HG03103 (cell line): ENCODE measurements at regions not wholly inside any gene's neighbourhood (a gene's known extent, or its start where the extent isn't known, plus 50 kb on each side); places are given as distances from the start of the nearest gene placed in this dataset.
"Not testable (repeated sequence)": the region's sequence is repeated elsewhere in the genome, so short reads cannot be mapped to it uniquely, and the experiment has no call there.

Source experiments
- ATAC-seq: cut with Tn5 transposase; IDR thresholded peaks from one replicate; pipeline ENCODE4 v1.9.1; 2021; ENCODE audit warnings: low read depth; ENCODE audit not compliant: unreplicated experiment

DNA sequence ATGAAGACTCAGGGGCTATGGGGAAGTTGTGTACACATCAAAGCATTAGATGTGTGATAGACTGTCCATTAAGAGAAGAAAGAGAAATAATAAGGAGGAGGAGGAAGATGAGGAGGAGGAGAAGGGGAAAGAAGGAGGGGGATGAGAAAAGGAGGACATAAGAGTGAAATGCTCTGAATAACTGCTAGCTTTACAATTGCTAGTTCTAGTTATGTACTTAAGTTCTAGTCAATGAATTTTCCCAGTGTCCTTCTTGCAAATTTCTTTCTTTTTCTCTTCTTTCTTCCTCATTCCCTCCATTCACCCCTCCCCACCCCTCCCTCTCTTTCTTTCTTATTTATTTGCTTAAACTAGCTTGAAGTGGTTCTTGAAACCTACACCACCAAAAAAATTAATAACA is 534.9 kb upstream of the GRAMD2B start:
- no peak for ATAC-seq

DNA sequence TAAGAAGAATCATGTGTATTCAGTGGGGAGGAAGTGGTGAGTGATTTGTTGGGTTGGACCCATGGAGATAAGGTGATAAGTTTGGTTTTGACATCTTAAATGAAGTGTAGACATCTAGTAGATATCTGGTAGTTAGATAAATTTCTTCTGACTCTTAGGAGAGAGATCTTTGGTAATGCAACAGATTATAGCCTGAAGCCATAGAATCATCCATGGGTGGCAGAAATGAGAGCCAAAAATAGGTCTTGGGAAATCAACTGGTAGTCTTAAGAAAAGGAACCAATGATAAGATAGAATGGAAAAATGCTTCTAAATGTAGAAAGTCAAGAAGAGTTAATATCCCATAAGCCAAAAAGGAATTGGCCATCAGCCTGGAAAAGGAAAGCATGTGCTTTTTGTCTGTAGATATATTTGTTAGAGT is 532.7 kb upstream of the GRAMD2B start:
- ATAC-seq = no peak

DNA sequence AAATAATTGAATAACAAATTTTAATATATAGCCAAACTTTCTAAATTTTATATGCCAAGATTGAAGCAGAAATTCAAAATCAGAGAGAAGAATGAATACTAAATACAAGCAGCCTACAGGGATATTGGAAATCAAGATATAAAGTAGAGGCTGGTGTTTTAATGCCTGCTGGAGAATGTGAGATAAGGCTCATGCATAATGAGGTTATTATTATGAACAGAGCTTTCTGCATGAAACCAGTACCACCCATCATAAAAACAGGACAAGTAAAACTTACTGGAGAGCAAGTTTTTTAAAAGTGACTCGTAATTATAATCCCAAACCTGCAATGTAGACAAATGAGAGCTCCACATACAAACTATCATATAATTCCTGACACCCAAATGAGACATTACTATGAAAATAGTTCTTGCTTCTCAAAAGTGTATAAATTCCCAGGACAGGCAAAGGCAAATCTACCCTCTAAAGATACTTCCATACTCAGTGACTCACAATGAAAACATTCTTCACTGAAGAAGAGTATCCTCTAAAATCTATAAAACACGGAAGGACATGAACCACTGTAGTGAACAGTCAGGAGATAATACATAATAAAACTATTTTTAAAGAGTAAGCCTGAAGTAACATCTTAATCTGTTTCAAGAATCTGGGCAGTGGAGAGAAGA is 532.0 kb upstream of the GRAMD2B start:
- no peak for ATAC-seq

DNA sequence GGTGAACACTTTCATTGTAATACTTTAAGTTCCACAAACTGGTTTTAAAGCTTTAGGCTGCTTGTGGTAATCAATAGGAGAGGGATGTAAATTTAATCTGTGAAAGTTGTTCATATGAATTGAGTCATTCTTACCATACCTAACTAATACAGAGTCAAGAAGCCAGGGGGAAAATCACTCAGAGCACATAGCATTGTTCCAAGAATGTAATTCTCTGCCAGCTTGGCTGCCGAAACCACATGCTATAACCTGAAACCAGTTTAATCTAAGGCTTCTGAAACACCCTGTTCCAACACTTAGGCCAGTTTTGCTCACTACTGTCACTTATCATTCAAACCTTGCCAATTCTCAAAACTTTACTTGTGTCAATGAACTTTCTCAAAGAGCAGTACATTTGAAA is 528.8 kb upstream of the GRAMD2B start:
- ATAC-seq = no peak

DNA sequence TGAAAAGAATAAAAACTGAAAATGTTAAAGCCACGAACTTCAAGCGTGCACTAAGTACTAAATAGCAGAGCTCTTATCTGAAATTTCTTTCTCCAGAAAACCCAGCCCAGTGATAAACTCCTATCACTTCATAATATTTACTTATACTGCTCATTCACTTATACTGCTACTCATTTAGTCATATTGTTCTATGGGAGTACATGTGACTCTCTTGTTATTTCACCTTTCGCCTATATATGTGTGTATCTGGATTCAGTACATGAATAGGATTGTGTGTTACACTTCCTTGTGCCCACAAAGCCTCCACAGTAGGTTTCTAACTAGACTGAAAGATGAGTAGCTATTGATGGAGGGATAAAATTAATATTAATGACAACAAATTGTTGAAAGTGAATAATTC is 526.8 kb upstream of the GRAMD2B start:
- no peak for ATAC-seq

DNA sequence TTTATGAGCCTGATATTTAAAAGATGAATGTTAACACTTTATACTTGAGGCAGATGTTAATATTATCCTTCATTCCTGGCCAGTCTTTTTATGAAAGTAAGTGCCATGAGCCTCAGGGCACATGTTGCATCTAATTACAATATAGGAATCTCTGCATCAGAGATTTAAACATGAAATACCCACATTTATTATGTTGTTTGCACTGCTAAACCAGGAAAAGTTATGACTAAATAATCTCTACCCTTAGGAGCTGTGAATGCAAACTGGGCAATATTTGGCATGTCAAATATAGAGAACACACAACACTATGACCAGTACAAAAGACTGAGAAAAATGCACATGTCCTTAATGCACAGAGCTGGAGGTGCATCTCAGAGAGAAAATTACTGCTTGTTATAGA is 526.1 kb upstream of the GRAMD2B start:
- no peak for ATAC-seq

DNA sequence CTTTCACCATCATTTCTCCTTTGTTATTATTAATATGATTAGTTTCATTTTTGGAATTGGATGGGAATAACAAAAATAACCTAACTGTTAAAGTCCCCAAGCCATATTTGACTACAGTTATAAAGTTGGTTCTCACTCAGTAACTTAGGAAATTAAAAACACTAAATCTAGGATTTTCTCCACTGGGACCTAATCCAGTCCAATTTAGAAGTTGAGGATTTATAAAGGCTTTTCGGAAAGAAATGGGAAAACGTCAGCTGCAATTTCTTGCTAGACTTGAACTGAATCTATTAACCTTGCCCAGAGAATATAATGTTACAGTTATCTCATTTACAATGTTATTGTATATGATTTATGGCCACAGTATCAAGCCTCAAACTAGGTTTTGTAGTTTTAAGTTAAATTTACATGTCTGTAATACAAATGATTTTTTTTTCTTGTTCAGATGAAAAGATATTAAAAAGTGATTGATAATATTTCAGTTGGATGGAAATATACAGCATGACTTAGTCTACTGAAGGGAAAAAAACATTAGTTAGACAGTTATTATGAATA is 524.3 kb upstream of the GRAMD2B start:
- ATAC-seq = no peak

DNA sequence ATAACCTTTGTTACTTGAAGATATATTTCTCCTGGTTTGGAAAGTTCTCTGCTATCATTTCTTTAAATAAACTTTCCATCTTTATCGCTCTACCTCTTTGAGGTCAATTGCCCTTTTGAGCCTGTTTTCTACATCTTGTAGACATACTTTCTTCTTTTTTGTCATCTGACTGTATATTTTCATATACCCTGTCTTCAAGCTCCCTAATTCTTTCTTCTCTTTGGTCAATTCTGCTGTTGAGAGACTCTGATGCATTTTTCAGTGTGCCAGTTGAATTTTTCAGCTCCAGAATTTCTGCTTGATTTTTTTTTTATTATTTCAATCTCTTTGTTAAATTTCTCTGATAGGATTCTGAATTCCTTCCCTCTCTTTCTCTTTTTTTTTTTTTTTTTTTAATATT is 511.2 kb upstream of the GRAMD2B start:
- no peak for ATAC-seq

DNA sequence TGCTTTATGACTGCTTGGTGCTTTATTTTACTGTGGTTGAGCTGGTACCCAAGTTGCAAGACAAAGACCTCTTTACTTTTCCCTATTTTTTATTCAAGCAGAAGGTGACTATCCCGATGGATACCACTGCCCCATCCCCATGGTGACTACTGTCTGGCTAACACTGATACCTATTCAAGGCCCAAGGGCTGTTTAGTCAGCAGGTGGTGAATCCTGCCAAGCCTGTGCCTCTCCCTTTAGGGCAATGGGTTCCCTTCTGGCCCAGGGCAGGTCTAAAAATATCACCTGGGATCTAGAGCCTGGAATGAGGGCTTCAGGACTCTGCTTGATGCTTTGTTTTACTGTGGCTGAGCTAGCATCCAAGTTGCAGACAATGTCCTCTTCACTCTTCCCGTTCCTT is 510.0 kb upstream of the GRAMD2B start:
- ATAC-seq = no peak

DNA sequence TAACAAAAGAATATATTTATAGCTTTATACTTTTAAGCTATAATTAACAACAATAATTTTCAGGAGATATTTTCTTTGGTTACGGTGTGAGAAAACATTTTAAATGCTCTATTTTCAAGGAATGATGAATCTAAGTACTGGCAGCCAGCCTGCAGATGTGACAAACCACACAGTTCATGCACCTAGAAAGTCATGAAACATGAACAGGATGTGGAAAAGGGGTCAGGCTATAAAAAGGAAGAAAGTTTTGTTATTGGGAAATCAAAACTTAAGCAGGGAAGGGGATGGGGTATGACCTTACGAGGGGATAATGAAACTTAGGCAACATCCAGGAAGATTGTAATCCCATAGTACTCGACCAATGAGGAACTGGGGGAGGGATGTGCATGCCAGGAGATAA is 508.7 kb upstream of the GRAMD2B start:
- no peak for ATAC-seq

DNA sequence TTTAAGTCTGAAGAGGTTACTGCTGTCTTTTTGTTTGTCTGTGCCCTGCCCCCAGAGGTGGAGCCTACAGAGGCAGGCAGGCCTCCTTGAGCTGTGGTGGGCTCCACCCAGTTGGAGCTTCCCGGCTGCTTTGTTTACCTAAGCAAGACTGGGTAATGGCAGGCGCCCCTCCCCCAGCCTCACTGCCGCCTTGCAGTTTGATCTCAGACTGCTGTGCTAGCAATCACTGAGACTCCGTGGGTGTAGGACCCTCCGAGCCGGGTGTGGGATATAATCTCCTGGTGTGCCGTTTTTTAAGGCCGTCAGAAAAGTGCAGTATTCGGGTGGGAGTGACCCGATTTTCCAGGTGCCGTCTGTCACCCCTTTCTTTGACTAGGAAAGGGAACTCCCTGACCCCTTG is 499.3 kb upstream of the GRAMD2B start:
- ATAC-seq = not testable (repeated sequence)

DNA sequence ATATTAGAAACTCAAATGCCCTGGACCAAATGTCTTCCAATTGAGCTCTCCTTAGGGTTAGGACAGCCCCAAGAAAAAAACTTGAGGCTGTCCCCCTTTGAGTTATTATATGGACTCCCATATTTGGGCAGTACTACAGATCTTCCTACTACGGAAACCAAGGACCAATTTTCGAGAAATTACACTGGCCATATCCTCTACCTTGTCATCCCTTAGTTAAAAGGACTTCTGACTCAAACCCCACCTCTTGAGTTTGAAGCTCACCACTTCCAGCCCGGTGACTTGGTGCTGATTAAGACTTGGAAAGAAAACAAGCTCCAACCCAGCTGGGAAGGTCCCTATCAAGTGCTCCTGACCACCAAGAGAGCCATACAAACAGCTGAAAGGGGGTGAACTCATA is 497.0 kb upstream of the GRAMD2B start:
- ATAC-seq = no peak

DNA sequence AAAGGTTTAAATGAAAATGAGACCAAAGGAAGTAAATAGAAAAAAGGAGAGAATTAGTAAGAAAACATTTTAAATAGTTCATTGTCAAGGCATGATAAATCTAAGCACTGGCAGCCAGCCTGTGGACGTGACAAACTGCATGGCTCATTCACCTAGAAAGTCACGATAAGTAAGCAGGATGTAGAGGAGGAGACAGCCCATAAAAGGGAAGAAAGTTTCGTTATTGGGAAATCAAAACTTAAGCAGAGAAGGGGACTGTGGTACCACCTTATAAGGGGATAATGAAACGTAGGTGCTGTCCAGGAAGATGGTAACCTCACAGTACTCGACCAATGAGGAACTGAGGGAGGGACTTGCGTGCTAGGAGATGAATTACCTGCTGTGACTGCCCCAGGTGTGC is 494.5 kb upstream of the GRAMD2B start:
- no peak for ATAC-seq

DNA sequence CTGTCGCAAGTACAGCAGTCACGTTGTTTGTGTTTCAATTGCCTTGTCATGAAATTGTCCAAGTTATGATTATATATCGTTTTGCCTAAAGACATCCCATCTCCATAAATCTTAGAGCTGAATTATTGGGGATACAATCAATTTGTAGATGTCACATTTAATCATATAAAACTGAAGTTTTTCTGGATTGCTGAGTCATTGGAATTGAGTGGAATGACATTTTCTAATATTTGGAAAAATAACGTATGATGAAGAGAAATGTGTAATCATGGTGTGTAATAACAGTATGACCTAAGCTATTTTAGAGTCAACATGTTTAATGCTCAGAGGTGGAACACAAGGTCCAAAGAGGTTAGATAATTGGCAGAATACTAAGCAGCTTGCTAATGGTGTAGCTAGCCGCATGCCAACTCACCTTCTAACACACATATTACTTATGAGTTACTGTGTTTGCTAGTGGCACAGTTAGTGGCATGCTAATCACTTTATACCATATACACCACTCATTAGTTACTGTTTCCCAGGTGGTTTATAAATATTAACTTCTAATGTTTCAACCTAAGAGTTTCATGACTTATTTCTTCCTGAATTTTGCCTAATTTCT is 473.1 kb upstream of the GRAMD2B start:
- no peak for ATAC-seq

DNA sequence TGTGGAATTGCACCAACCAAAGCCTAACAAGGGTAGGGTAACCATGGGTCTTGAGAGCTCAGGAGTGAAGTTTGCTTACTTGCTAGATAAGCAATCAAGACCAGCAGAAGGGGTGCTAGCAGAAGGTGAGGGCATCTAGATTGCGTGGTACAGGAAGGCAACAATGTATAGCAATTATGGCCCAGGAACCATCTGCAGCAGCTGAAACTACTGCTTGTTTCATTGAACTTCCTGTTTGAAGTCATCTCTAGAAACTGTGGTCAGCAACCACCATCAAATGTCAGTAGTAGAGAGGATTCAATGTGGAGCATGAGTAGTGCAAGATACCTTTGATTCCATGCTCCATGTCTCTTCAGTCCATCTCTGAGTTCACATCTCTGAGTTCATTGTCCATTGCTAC is 462.1 kb upstream of the GRAMD2B start:
- ATAC-seq = peak; percentile 99

DNA sequence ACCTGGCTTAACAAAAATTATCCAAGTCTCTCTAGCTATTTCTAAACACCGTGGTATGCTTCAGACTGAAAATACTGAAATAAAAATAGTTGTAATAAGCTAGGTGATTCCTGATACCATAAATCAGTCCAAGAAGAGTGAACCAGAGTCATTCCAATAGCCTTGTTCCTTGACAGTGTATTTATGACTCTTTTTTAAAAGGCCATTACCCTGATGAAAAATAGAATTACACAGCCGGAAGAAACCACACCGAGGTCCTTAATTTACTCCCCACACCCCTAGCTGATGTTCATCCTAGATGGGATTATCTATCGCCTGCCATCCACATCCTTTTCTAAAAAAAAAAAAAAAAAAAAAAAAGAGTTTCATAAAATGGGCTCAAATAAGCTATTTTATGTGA is 457.6 kb upstream of the GRAMD2B start:
- ATAC-seq = no peak

DNA sequence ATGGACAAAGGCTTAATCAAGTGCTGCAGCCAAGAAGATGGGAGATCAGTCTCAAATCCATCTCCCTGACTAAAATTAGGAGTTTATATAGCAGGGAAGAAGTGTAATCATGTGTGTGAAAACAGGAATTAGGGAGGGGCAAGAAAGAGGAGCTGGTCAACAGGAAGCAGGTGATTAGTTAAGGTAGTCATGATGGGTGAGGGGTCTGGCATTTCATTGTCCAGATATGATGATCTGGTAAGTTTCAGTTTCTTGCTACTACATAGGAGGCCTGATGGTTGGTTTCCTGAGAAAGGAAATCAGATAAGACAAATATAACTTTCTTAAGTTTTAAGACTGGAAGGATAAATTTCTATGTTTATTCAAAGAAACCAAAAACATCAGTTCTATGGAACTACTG is 455.6 kb upstream of the GRAMD2B start:
- no peak for ATAC-seq

DNA sequence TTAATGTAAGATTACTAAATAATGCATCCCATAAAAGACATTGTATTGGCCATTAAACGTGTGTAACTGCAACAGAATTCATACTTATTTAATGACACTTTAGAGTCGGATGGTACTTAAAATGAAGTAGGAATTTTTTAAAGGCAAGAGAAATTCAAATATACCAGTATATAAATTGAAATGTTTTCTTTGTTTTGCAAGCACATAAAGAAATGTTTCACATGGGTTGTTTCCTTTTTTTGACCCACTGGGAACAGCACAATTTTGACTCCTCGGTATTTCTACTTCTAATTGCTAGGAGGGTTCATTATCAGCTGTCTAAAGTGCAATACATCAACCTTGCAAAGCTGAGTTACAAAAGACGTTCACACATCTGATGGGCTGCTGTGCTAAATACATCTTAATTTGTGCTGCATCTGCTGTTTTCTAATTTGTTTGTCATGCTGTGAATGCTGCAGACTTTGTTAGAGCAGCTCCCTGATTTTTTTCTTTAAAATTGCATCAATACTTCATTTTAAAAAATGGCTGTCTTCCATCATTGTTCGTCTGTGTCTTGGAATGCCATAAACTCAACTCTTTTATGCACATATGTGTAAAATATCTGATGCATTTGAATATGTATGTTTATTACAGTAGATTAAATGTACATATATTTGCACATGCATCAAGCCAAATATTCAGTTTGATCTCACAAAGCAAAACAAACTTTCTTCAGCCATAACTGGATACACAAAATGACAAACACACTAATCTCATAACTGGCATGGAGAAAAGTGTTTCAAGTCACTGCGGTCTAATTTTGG is 454.0 kb upstream of the GRAMD2B start:
- ATAC-seq = no peak

DNA sequence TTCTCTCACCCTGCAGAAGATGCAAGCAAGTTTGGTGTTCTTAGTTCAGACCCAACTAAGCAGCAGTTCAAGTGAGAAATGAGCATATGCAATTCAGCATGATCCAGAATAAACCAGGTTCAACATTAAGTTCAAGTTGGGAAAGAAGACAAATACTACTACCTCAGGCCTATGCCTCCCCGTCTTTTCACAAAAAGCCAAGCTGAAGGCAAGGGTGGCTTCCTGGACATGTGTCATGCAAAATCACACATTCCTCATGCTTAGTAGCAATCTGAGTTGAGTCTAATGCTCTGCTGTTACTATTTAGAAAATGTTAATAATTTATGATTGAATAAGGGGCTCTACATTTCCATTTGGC is 453.4 kb upstream of the GRAMD2B start:
- no peak for ATAC-seq

DNA sequence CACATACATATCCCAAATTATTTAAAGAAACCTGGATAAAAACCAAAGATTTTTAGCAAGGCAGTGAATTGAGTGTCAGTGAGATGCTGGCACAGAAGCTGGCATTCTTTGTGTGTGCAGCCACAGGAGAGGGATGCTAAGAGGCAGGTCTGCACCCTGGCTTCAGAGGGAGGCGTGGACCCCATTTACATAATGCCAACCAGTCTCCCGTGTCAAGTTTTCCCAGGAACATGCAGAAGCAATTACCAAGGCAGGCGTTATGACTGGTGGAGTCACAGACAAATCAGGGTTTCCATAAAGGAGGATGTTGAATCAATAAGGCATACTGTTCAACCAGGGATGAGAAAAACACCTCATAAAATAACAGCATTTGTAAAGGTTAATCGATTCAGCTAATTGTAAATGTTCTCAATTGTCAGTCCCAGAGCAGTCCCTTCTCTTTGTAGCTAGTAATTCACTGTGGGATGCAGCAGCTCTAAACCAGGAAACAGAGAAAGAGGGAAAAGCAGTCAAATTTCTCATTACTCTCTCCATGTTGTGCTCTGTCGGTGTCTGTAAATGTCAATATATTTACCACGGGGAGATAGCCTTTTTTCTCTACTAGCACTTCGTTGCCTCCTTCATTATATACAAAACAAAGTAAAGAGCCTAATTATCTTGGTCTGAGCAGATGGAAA is 452.4 kb upstream of the GRAMD2B start:
- no peak for ATAC-seq

DNA sequence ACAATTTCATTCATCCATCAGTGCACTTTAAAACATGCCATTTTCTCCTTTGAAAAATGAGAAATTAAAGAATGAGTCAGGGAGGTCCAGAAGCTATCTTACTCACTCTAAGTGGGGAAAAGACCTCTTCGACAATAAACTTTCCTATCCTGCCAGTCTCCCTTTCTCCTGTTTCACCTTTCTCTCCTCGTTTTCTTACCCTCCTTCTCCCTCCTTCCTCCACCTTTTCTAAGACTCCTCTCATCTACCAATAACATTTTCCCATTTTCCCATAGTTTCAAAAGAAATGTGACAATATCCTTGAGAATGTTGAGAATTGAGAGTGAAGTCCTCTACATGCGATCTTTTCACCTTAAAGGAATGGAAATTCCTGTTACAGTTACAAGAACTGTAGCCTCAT is 450.5 kb upstream of the GRAMD2B start:
- no peak for ATAC-seq
